ENCODE measurements at regions not wholly inside any gene's neighbourhood (a gene's known extent, or its start where the extent isn't known, plus 50 kb on each side); places are given as distances from the start of the nearest gene placed in this dataset.
"Not testable (repeated sequence)": the region's sequence is repeated elsewhere in the genome, so short reads cannot be mapped to it uniquely, and the experiment has no call there.

DNA sequence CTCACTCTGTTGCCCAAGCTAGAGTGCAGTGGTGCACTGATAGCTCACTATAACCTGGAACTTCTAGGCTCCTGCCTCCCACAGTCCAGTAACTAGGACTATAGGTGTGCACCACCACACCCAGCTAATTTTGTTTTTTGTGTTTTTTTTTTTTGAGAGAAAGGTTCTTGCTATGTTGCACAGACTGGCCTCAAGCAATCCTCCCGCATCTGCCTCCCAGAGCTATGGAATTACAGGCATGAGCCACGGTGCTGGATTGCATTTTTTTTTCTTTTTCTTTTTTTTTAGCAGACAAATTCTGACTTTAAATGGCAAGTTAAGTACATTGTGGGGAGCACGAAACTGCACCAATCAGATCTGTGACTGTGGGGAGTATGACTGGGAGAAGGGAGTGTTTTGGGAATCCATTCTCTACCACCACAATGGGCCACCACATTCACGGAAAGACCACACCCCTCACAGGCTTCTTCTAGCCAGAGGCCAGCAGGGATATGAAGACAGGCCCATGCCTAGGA, 58.1 kb upstream of the MSMB start:
- TF ChIP-seq, protein P1, sequence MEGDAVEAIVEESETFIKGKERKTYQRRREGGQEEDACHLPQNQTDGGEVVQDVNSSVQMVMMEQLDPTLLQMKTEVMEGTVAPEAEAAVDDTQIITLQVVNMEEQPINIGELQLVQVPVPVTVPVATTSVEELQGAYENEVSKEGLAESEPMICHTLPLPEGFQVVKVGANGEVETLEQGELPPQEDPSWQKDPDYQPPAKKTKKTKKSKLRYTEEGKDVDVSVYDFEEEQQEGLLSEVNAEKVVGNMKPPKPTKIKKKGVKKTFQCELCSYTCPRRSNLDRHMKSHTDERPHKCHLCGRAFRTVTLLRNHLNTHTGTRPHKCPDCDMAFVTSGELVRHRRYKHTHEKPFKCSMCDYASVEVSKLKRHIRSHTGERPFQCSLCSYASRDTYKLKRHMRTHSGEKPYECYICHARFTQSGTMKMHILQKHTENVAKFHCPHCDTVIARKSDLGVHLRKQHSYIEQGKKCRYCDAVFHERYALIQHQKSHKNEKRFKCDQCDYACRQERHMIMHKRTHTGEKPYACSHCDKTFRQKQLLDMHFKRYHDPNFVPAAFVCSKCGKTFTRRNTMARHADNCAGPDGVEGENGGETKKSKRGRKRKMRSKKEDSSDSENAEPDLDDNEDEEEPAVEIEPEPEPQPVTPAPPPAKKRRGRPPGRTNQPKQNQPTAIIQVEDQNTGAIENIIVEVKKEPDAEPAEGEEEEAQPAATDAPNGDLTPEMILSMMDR (IDR thresholded peaks at IDR 0.05; ENCODE audit: low read depth, low read length): no peak
- no peaks in the 10 kb centered on the region for H3K9me3 ChIP-seq (ENCODE audit: control insufficient read depth, insufficient read depth, low read length)
- H3K4me3 ChIP-seq (ENCODE audit: low read depth, low read length): no peak overlapping the region
- ChIA-PET CTCF (no interaction called here), POLR2A (no interaction called here)
- no peak for DNase-seq (ENCODE audit: low read depth, low spot score)
- H3K27ac ChIP-seq (ENCODE audit: low read depth, low read length): no peak overlapping the region
- peaks cover 18% of the 10 kb centered on the region for H3K27me3 ChIP-seq (ENCODE audit: control insufficient read depth, insufficient read depth, low read length)

DNA sequence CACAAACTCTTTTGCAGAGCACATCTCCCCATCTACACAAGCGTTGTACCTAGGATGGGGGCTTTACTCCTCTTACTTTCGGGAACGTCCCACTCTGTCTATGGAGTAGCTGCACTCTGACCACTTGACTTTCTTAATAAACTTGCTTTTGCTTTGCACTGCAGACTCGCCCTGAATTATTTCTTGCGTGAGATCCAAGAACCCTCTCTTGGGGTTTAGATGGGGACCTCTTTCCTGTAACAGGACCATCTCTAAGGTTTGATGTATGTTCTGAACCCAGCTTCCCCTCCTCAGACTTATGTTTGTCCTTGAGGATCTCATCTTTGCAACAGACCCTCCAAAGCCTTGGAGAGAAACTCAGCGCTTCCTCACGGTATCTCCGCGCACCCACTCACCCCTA, 59.3 kb upstream of the MSMB start:
- H3K9me3 ChIP-seq (ENCODE audit: control insufficient read depth, insufficient read depth, low read length); DNase-seq (ENCODE audit: low read depth, low spot score); POLR2A ChIA-PET; H3K4me3 ChIP-seq (ENCODE audit: low read depth, low read length); H3K27ac ChIP-seq (ENCODE audit: low read depth, low read length); CTCF ChIA-PET: not testable (repeated sequence)
- peaks cover 18% of the 10 kb centered on the region for H3K27me3 ChIP-seq (ENCODE audit: control insufficient read depth, insufficient read depth, low read length)

GRCh38 chr10:46105856-46106409, 59.9 kb upstream of the MSMB start:
- POLR2A ChIA-PET; H3K27ac ChIP-seq (ENCODE audit: low read depth, low read length); DNase-seq (ENCODE audit: low read depth, low spot score); CTCF ChIA-PET; H3K9me3 ChIP-seq (ENCODE audit: control insufficient read depth, insufficient read depth, low read length): not testable (repeated sequence)
- Histone ChIP-seq H3K4me3 (ENCODE audit: low read depth, low read length) (peak overlapping the region; percentile 61), H3K27me3 (ENCODE audit: control insufficient read depth, insufficient read depth, low read length) (peaks cover 18% of the 10 kb centered on the region)

DNA sequence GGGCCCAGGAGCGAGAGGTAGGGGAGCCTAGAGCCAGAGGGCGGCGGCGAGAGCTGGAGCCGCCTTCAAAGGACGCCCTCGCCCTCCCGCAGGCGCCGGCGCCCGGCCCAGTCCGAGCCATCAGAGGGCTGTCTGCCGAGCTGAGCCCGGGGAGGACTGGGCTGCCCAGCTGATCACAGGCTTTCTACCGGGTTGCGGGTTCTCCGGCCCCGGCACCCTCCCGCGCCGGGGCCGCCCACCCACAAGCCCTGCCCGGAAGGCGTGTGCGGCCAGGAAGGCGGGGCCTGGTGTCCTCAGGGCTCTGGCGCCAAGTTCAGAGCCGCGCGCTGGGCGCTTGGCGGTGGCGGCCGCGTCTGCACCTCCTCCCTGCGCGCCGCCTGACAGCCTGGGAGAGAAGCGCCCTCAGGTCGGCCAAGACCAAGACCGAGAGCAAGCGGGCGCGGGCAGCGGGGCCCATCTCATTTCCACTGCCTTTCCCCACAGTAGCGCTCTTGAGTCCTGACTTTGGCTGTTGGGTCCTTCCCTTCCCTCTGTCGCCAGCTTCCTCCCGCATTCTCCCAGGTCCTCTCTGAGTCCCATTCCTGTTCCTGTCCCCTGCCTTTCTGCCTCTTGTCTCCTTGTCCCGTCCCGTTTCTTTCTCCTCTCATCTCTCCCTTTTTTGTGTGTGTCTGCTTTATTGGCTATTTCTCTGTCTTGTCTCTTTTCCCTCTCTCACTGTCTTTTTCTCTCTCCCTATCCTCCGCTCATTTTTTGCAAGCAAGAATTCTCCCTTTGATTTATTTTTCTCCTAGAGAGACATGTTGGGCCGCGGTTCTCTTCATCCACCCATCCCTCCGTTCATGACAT, 60.6 kb upstream of the MSMB start:
- ChIA-PET POLR2A (no interaction called here), CTCF (no interaction called here)
- TF ChIP-seq, protein P1 (IDR thresholded peaks at IDR 0.05; ENCODE audit: low read depth, low read length): no peak
- H3K4me3 ChIP-seq (ENCODE audit: low read depth, low read length): peak overlapping the region; percentile 61
- no peak for DNase-seq (ENCODE audit: low read depth, low spot score)
- no peaks in the 10 kb centered on the region for H3K9me3 ChIP-seq (ENCODE audit: control insufficient read depth, insufficient read depth, low read length)
- H3K27me3 ChIP-seq (ENCODE audit: control insufficient read depth, insufficient read depth, low read length): peaks cover 18% of the 10 kb centered on the region
- H3K27ac ChIP-seq (ENCODE audit: low read depth, low read length): no peak overlapping the region

GRCh38 chr10:46108158-46108499, 62.1 kb upstream of the MSMB start:
- DNase-seq (ENCODE audit: low read depth, low spot score); CTCF ChIA-PET; H3K9me3 ChIP-seq (ENCODE audit: control insufficient read depth, insufficient read depth, low read length); POLR2A ChIA-PET; H3K27ac ChIP-seq (ENCODE audit: low read depth, low read length); H3K4me3 ChIP-seq (ENCODE audit: low read depth, low read length): not testable (repeated sequence)
- H3K27me3 ChIP-seq (ENCODE audit: control insufficient read depth, insufficient read depth, low read length): peaks cover 18% of the 10 kb centered on the region

DNA sequence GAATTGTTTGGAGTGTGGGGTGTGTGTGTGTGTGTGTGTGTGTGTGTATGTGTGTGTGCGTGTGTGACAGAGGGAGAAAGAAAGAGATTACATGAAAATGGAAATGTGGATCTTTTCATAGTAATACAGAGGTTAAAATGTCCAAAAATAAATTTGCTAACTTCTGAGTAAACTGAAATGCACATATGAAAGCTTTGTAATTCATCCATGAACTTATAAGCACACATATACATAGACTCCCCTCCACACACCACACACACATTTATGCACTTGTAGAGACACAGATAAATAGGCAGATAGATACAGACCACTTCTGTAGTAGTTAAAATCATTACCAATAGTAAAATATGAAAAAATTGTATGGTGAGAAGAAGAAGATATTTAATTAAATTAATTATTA, 108.2 kb upstream of the MSMB start:
- POLR2A ChIA-PET; H3K4me3 ChIP-seq (ENCODE audit: low read depth, low read length); H3K27me3 ChIP-seq (ENCODE audit: control insufficient read depth, insufficient read depth, low read length); DNase-seq (ENCODE audit: low read depth, low spot score); H3K27ac ChIP-seq (ENCODE audit: low read depth, low read length); CTCF ChIA-PET; H3K9me3 ChIP-seq (ENCODE audit: control insufficient read depth, insufficient read depth, low read length): not testable (repeated sequence)

DNA sequence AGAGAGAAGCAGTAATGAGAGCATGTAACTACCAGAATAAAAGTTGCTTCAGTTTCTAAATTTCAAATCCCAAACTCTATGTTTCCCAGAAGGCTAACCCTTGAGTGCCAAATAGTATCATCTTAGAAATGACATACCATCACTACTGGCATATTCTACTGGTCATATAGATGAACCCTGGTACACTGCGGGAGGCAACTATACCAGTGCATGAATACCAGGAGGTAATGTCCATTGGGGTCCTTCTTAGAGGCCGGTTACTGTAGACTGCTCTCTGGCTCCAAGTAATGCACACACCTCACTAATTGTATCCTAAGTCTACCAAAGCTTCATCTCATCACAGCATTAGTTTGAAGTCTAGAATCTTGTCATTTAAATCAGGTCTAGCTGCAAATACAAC, 108.6 kb upstream of the MSMB start:
- CTCF ChIA-PET; H3K27me3 ChIP-seq (ENCODE audit: control insufficient read depth, insufficient read depth, low read length); DNase-seq (ENCODE audit: low read depth, low spot score); H3K4me3 ChIP-seq (ENCODE audit: low read depth, low read length); H3K27ac ChIP-seq (ENCODE audit: low read depth, low read length); H3K9me3 ChIP-seq (ENCODE audit: control insufficient read depth, insufficient read depth, low read length); POLR2A ChIA-PET: not testable (repeated sequence)

- H3K9me3 ChIP-seq (ENCODE audit: control insufficient read depth, insufficient read depth, low read length); DNase-seq (ENCODE audit: low read depth, low spot score); CTCF ChIA-PET; POLR2A ChIA-PET; H3K4me3 ChIP-seq (ENCODE audit: low read depth, low read length); H3K27ac ChIP-seq (ENCODE audit: low read depth, low read length); H3K27me3 ChIP-seq (ENCODE audit: control insufficient read depth, insufficient read depth, low read length): not testable (repeated sequence)
Measured at GRCh38 chr10:46156866-46157265, 110.8 kb upstream of the MSMB start.

All from AG04450 (cell line).